ENCODE measurements at regions not wholly inside any gene's neighbourhood (a gene's known extent, or its start where the extent isn't known, plus 50 kb on each side); places are given as distances from the start of the nearest gene placed in this dataset.
"Not testable (repeated sequence)": the region's sequence is repeated elsewhere in the genome, so short reads cannot be mapped to it uniquely, and the experiment has no call there.

DNA sequence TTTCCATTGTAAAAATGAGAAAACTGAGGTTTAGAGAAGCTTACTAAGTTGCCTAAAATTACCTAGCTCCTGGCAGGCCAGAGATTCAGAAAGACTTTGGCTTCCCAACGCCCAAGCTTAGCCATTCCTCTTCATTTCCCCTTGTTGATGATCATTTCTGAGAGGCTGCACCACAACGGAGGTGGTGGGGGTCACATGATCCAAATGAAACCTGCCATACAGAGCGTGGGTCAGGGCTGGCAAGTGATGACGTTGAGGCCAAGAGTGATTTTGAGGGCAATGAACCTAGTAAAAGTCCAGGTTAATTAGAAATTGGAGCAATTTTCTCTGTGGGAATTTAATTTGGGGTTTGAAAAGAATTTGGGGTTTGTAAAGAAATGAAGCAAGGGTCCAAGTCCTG is 109.9 kb downstream of the TMEM182 start:
- ChIA-PET CTCF (interaction anchor here (0.6 to 2.3 kb wide), 7 partner anchors 23 to 424 kb away, joined by 3 to 29 read pairs (median 4); no protein-coding TSS in a partner anchor), POLR2A (no interaction called here)
- TF ChIP-seq L3MBTL2 (conservative IDR thresholded peaks at IDR 0.05) (no peak), ZNF384 (IDR thresholded peaks at IDR 0.05) (no peak), TARDBP (IDR thresholded peaks at IDR 0.05) (no peak), ELF4 (IDR thresholded peaks at IDR 0.05) (no peak), BHLHE40 (IDR thresholded peaks at IDR 0.05; ENCODE audit: borderline replicate concordance) (no peak), HDGF (IDR thresholded peaks at IDR 0.05; ENCODE audit: borderline replicate concordance) (no peak), CTBP1 (IDR thresholded peaks at IDR 0.05; ENCODE audit: borderline replicate concordance) (no peak), SP1 (IDR thresholded peaks at IDR 0.05) (no peak), FOXK2 (IDR thresholded peaks at IDR 0.05) (no peak), FOXM1 (IDR thresholded peaks at IDR 0.05; ENCODE audit: borderline replicate concordance) (no peak), FOXA1 (IDR thresholded peaks at IDR 0.05) (no peak), NFRKB (IDR thresholded peaks at IDR 0.05) (no peak), PKNOX1 (IDR thresholded peaks at IDR 0.05) (no peak), ARNT (IDR thresholded peaks at IDR 0.05) (no peak), SUZ12 (IDR thresholded peaks at IDR 0.05) (no peak), LEF1 (IDR thresholded peaks at IDR 0.05; ENCODE audit: borderline replicate concordance) (no peak)
- no peak for DNase-seq (ENCODE audit: extremely low spot score)

- POLR2A ChIA-PET, result no interaction called here
- CTCF ChIA-PET, result interaction anchor here (0.6 to 2.3 kb wide), 6 partner anchors 24 to 424 kb away, joined by 3 to 29 read pairs (median 4); no protein-coding TSS in a partner anchor
- no peak for TF ChIP-seq ARNT (IDR thresholded peaks at IDR 0.05)
- no peak for TF ChIP-seq CTBP1 (IDR thresholded peaks at IDR 0.05; ENCODE audit: borderline replicate concordance)
- TF ChIP-seq SUZ12 (IDR thresholded peaks at IDR 0.05), result no peak
- TF ChIP-seq L3MBTL2 (conservative IDR thresholded peaks at IDR 0.05), result no peak
- TF ChIP-seq HDGF (IDR thresholded peaks at IDR 0.05; ENCODE audit: borderline replicate concordance), result no peak
- TF ChIP-seq ELF4 (IDR thresholded peaks at IDR 0.05), result no peak
- no peak for TF ChIP-seq FOXK2 (IDR thresholded peaks at IDR 0.05)
- no peak for TF ChIP-seq SP1 (IDR thresholded peaks at IDR 0.05)
- TF ChIP-seq TARDBP (IDR thresholded peaks at IDR 0.05), result no peak
- no peak for TF ChIP-seq PKNOX1 (IDR thresholded peaks at IDR 0.05)
- TF ChIP-seq FOXA1 (IDR thresholded peaks at IDR 0.05), result no peak
- TF ChIP-seq LEF1 (IDR thresholded peaks at IDR 0.05; ENCODE audit: borderline replicate concordance), result no peak
- no peak for TF ChIP-seq ZNF384 (IDR thresholded peaks at IDR 0.05)
- no peak for TF ChIP-seq NFRKB (IDR thresholded peaks at IDR 0.05)
- no peak for TF ChIP-seq BHLHE40 (IDR thresholded peaks at IDR 0.05; ENCODE audit: borderline replicate concordance)
- TF ChIP-seq FOXM1 (IDR thresholded peaks at IDR 0.05; ENCODE audit: borderline replicate concordance), result no peak
- no peak for DNase-seq (ENCODE audit: extremely low spot score)
Observed at GRCh38 chr2:102872388-102872787, 110.6 kb downstream of the TMEM182 start.

GRCh38 chr2:102879513-102879912 is 117.7 kb downstream of the TMEM182 start:
- CTCF ChIA-PET; DNase-seq (ENCODE audit: extremely low spot score); POLR2A ChIA-PET: not testable (repeated sequence)

DNA sequence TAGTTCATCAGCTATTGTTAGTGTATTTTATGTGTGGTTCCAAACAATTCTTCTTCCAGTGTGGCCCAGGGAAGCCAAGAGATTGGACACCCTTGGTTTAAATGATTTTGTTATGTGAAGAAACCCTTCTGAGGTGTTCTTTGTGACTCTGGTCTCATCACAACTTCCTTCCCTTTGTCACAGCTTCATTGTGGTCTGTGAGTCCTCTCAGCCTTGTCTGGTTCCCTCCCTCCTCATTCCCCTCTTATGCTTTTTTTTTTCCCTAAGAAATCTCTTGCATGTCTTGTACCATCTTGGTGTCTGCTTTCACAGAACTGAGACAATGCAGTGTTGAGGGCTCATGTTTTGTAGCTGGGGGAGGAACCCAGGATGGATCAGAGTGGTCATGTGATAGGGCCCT is 118.9 kb downstream of the TMEM182 start:
- no peak for TF ChIP-seq FOXM1 (IDR thresholded peaks at IDR 0.05; ENCODE audit: borderline replicate concordance)
- TF ChIP-seq LEF1 (IDR thresholded peaks at IDR 0.05; ENCODE audit: borderline replicate concordance), result no peak
- no peak for TF ChIP-seq ELF4 (IDR thresholded peaks at IDR 0.05)
- TF ChIP-seq ARNT (IDR thresholded peaks at IDR 0.05), result no peak
- POLR2A ChIA-PET, result no interaction called here
- no peak for DNase-seq (ENCODE audit: extremely low spot score)
- CTCF ChIA-PET, result no interaction called here

- no peak for TF ChIP-seq SP1 (IDR thresholded peaks at IDR 0.05)
- TF ChIP-seq ELF4 (IDR thresholded peaks at IDR 0.05), result no peak
- no peak for TF ChIP-seq BHLHE40 (IDR thresholded peaks at IDR 0.05; ENCODE audit: borderline replicate concordance)
- no peak for TF ChIP-seq NFRKB (IDR thresholded peaks at IDR 0.05)
- no peak for TF ChIP-seq HDGF (IDR thresholded peaks at IDR 0.05; ENCODE audit: borderline replicate concordance)
- no peak for TF ChIP-seq CTBP1 (IDR thresholded peaks at IDR 0.05; ENCODE audit: borderline replicate concordance)
- no peak for TF ChIP-seq FOXA1 (IDR thresholded peaks at IDR 0.05)
- no peak for DNase-seq (ENCODE audit: extremely low spot score)
- ChIA-PET CTCF (no interaction called here), POLR2A (no interaction called here)
Observed at GRCh38 chr2:102886216-102886893, 124.5 kb downstream of the TMEM182 start.

DNA sequence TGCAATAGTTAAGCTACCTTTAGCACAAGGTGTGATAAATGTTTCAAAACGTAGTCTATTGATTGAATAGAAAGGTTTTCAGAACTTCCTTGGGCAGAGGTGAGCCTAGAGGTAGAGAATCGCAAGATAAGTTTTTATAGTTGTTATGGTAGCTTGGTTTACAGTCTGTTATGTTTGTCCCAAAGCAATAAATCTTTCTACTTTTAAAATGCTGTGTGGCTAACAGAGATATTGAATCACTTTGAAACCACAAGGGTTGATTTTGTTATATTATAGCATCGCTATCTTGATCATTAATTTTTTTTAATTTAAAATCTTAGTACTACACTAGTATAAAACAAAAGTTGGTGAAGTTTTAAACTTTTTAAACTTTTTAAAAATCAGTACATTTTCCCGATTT is 126.7 kb downstream of the TMEM182 start:
- no peak for TF ChIP-seq L3MBTL2 (conservative IDR thresholded peaks at IDR 0.05)
- TF ChIP-seq SUZ12 (IDR thresholded peaks at IDR 0.05), result no peak
- peak; percentile 60 for TF ChIP-seq PKNOX1 (IDR thresholded peaks at IDR 0.05)
- CTCF ChIA-PET, result no interaction called here
- POLR2A ChIA-PET, result no interaction called here
- no peak for DNase-seq (ENCODE audit: extremely low spot score)

- no peak for DNase-seq (ENCODE audit: extremely low spot score)
- CTCF ChIA-PET, result no interaction called here
- POLR2A ChIA-PET, result no interaction called here
- no peak for TF ChIP-seq FOXK2 (IDR thresholded peaks at IDR 0.05)
- TF ChIP-seq PKNOX1 (IDR thresholded peaks at IDR 0.05), result no peak
- no peak for TF ChIP-seq NFRKB (IDR thresholded peaks at IDR 0.05)
- no peak for TF ChIP-seq HDGF (IDR thresholded peaks at IDR 0.05; ENCODE audit: borderline replicate concordance)
- TF ChIP-seq ARNT (IDR thresholded peaks at IDR 0.05), result no peak
Observed at GRCh38 chr2:102891296-102891695, 129.5 kb downstream of the TMEM182 start.
